H7 (cell line): ENCODE measurements at regions not wholly inside any gene's neighbourhood (a gene's known extent, or its start where the extent isn't known, plus 50 kb on each side); places are given as distances from the start of the nearest gene placed in this dataset.

Source experiments
- DNase-seq: peaks from one replicate; pipeline ENCODE4 v3.0.0; 2012
- H3K27me3 ChIP-seq: 2 replicates; pipeline ENCODE4 v1.6.0; 2011; ENCODE audit warnings: mild to moderate bottlenecking, low read length; ENCODE audit not compliant: control insufficient read depth, insufficient read depth
- H3K36me3 ChIP-seq: replicated peaks from 2 replicates; pipeline ENCODE4 v1.5.1; 2011; ENCODE audit warnings: low read length; ENCODE audit not compliant: control insufficient read depth, insufficient read depth
- H3K4me3 ChIP-seq: 2 replicates; pipeline ENCODE4 v1.5.1; 2011; ENCODE audit warnings: low read depth, mild to moderate bottlenecking, control low read depth, low read length, moderate library complexity; ENCODE audit not compliant: insufficient read depth

- Histone ChIP-seq H3K4me3 (no peak overlapping the region), H3K27me3 (no peaks in the 10 kb centered on the region), H3K36me3 (no peaks in the 10 kb centered on the region)
- peak; percentile 21 for DNase-seq
Observed at GRCh38 chr9:119836036-119836435, 466.8 kb upstream of the BRINP1 start.

DNA sequence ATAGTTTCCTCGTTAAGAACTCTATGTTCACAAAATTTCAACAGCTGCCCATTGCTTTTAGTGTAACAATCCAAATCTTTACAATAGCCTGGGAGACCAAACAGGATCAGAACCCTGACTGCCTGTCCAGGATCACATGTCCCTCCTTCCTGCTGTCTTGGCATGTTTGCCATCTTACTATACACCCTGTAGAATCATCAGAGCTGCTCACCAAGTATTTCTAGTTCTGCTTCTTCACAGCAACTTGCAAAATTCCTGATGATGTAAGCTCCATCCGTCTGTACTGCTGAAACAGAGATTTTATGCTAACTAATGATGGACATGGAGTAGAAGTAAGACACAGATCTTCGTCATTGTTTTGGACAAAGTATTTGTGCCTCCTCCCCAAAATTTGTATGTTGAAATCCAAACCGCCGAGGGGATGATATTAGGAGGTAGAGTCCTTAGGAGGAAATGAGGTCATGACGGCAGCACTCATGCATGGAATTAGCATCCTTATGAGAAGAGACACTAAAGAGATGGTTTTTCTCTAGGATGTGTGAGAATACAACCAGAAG is 464.9 kb upstream of the BRINP1 start:
- no peak overlapping the region for H3K4me3 ChIP-seq
- no peak for DNase-seq
- no peaks in the 10 kb centered on the region for H3K27me3 ChIP-seq
- no peaks in the 10 kb centered on the region for H3K36me3 ChIP-seq

DNA sequence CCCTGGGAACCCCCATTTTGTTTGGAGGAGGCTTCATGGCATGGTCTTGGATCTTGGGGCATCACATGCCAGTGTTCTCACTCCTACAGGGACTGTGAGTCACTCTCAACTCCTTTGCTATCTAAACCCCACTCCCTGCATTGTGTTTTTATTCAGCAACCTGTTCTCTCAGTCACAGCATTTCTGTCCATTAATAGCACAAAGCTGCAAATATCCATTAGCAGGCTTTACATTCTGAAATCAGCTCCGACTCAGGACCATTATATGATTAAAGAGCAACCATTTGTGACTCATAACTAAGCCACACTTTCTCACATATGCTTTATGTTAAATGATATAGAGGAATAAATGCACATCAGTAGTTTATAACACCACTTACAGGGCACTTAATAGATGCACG is 462.1 kb upstream of the BRINP1 start:
- no peaks in the 10 kb centered on the region for H3K27me3 ChIP-seq
- H3K4me3 ChIP-seq, result no peak overlapping the region
- H3K36me3 ChIP-seq, result no peaks in the 10 kb centered on the region
- DNase-seq, result no peak

GRCh38 chr9:119829748-119830147 is 460.5 kb upstream of the BRINP1 start:
- no peak overlapping the region for H3K4me3 ChIP-seq
- no peak for DNase-seq
- no peaks in the 10 kb centered on the region for H3K36me3 ChIP-seq
- no peaks in the 10 kb centered on the region for H3K27me3 ChIP-seq

- DNase-seq, result no peak
- Histone ChIP-seq H3K4me3 (no peak overlapping the region), H3K27me3 (no peaks in the 10 kb centered on the region), H3K36me3 (no peaks in the 10 kb centered on the region)
Observed at GRCh38 chr9:119829186-119829585, 460.0 kb upstream of the BRINP1 start.

GRCh38 chr9:119827526-119827925 is 458.3 kb upstream of the BRINP1 start:
- Histone ChIP-seq H3K27me3 (no peaks in the 10 kb centered on the region), H3K36me3 (no peaks in the 10 kb centered on the region), H3K4me3 (no peak overlapping the region)
- DNase-seq, result no peak

- H3K27me3 ChIP-seq, result no peaks in the 10 kb centered on the region
- no peak overlapping the region for H3K4me3 ChIP-seq
- no peaks in the 10 kb centered on the region for H3K36me3 ChIP-seq
- DNase-seq, result no peak
Observed at GRCh38 chr9:119827126-119827525, 457.9 kb upstream of the BRINP1 start.

DNA sequence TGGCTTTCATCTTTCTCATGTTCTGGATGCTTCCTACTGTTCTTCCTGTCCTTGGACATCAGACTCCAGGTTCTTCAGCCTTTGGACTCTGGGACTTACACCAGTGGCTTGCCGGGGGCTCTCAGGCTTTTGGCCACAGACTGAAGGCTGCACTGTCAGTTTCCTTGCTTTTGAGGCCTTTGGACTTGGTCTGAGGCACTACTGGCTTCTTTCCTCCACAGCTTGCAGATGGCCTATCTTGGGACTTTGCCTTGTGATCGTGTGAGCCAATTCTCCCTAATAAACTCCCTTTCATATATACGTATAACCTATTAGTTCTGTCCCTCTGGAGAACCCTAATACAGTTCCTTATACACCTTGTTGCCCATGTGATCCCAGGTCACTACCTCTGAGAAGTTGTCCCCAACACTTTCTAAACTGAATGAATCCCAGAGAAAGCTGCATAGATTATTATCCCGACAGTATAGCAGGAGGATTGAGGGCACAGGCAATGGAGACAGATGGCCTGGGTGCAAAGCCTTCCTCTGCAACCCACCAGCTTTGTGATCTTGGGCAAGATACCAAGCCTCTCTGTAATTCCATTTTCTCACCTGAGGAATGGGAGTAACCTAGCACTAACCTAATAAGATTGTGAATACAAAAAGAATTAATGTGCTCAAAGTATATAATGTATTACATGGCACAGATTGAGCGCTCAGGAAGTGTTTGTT is 449.6 kb upstream of the BRINP1 start:
- H3K36me3 ChIP-seq, result no peaks in the 10 kb centered on the region
- DNase-seq, result no peak
- no peak overlapping the region for H3K4me3 ChIP-seq
- no peaks in the 10 kb centered on the region for H3K27me3 ChIP-seq

DNA sequence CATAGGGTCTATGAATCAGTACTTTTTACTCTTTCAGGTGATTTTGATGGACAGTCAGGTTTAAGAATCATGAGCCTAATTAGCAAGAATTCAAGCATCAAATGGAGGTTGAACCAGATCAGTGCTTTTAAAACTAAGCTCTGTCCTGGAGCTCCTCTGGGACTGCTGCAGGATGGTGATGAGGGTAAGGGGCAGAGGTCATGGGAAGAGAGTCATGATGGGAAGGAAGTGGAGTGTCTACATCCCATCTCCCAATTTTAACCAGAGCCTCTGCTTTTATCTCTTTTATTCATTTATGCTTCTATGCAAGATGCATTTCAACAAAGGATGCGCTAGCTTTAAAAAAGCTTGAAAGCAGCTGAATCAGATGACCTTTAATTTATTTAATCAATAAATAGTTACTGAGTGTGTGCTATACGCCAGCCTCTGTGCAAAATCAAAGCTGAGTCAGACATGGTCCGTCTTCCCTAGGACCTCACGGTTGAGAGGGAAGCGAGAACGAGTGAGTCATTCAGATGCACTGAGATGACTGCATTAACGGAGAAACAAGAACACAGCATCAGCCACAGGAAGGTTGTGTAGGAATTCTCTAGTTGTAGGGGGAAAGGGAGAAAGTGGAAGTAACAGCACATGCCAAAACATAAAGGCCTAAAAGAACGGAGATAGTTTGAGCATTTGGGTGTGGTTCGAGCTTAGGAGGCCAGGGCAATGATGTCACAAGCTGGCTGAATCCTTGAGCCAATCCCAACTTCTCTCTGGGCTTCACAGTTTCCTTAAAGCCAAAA is 441.6 kb upstream of the BRINP1 start:
- no peak overlapping the region for H3K4me3 ChIP-seq
- no peak for DNase-seq
- H3K27me3 ChIP-seq, result no peaks in the 10 kb centered on the region
- no peaks in the 10 kb centered on the region for H3K36me3 ChIP-seq

GRCh38 chr9:119803679-119804078 is 434.4 kb upstream of the BRINP1 start:
- DNase-seq, result no peak
- H3K4me3 ChIP-seq, result no peak overlapping the region
- H3K27me3 ChIP-seq, result no peaks in the 10 kb centered on the region
- no peaks in the 10 kb centered on the region for H3K36me3 ChIP-seq

DNA sequence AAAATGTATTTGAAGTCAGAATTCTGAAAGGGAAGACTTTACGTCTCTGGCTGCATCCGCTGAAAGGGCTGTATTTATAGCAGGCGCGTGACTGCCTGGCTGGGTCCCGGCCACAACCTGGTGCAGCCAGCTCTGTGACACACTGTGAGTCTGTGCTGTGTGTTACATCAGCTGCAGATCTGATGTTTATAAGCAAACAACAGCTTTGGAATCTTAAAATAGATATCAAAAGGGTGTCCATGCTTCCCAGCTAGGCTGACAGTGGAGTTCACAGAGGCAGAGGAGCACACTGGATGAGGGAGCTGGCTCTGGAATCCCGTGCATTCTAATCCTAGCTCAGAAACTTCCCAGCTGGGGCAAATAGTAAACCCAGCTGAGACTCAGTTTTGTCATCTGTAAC is 433.4 kb upstream of the BRINP1 start:
- H3K36me3 ChIP-seq, result no peaks in the 10 kb centered on the region
- no peaks in the 10 kb centered on the region for H3K27me3 ChIP-seq
- no peak for DNase-seq
- H3K4me3 ChIP-seq, result no peak overlapping the region

GRCh38 chr9:119802133-119802532 is 432.9 kb upstream of the BRINP1 start:
- Histone ChIP-seq H3K27me3 (no peaks in the 10 kb centered on the region), H3K4me3 (no peak overlapping the region), H3K36me3 (no peaks in the 10 kb centered on the region)
- DNase-seq, result no peak

- no peaks in the 10 kb centered on the region for H3K36me3 ChIP-seq
- DNase-seq, result no peak
- H3K27me3 ChIP-seq, result no peaks in the 10 kb centered on the region
- H3K4me3 ChIP-seq, result no peak overlapping the region
Observed at GRCh38 chr9:119801311-119801710, 432.1 kb upstream of the BRINP1 start.

- no peak for DNase-seq
Observed at GRCh38 chr9:119795395-119795794, 426.2 kb upstream of the BRINP1 start.

DNA sequence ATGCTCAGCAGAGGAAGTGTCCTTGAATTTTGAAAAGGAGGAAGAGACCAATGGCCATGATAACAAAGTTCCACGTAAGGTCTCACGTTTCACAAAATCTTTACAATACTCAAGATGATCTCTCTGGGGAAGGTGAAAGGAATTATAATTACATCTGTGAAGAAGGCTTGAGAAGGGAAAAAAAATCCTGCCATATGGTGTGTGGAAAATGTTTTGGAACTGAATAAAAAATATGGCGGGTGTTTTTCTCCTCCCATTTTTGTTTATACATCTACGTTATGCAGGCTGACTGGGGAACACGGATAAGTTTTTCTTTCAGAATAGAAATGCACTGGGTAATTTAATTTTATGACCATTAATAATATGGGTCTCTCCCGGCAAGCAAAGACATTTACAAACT is 425.6 kb upstream of the BRINP1 start:
- Histone ChIP-seq H3K27me3 (no peaks in the 10 kb centered on the region; the same call in 1 of the 2 replicates), H3K4me3 (no peak overlapping the region), H3K36me3 (no peaks in the 10 kb centered on the region)
- DNase-seq, result no peak

More at GRCh38 chr9:119795395-119795794, 426.2 kb upstream of the BRINP1 start:
- Histone ChIP-seq H3K36me3 (no peaks in the 10 kb centered on the region), H3K27me3 (no peaks in the 10 kb centered on the region; the same call in 1 of the 2 replicates), H3K4me3 (no peak overlapping the region)
